GM23248 (cell line): ENCODE measurements at regions not wholly inside any gene's neighbourhood (a gene's known extent, or its start where the extent isn't known, plus 50 kb on each side); places are given as distances from the start of the nearest gene placed in this dataset.

Source experiments
- DNase-seq: peaks from one replicate; pipeline ENCODE4 v3.0.0-alpha.2; 2015
- H2AFZ ChIP-seq: fragments of 200-600 bp; sonication (generic); 2 replicates; pipeline ENCODE4 v1.6.1; 2016; ENCODE audit warnings: antibody characterized with exemption
- H3F3A ChIP-seq: fragments of 200-600 bp; sonication (generic); 2 replicates; pipeline ENCODE4 v1.6.1; 2016; ENCODE audit warnings: mild to moderate bottlenecking, antibody characterized with exemption, mixed run types; ENCODE audit not compliant: insufficient read depth
- H3K27ac ChIP-seq: fragments of 200-600 bp; sonication (generic); 2 replicates; pipeline ENCODE4 v1.5.1; 2016; ENCODE audit warnings: mild to moderate bottlenecking
- H3K27me3 ChIP-seq: fragments of 200-600 bp; sonication (generic); replicated peaks from 2 replicates; pipeline ENCODE4 v1.6.1; 2016; ENCODE audit warnings: mild to moderate bottlenecking; ENCODE audit not compliant: insufficient read depth
- H3K36me3 ChIP-seq: fragments of 200-600 bp; sonication (generic); 2 replicates; pipeline ENCODE4 v1.6.1; 2016; ENCODE audit warnings: low read depth, mild to moderate bottlenecking
- H3K4me1 ChIP-seq: fragments of 200-600 bp; sonication (generic); 2 replicates; pipeline ENCODE4 v1.6.1; 2016; ENCODE audit warnings: mild to moderate bottlenecking; ENCODE audit not compliant: insufficient read depth
- H3K4me2 ChIP-seq: fragments of 200-600 bp; sonication (generic); one replicate; pipeline ENCODE4 v1.6.1; 2016; ENCODE audit warnings: mild to moderate bottlenecking; ENCODE audit not compliant: unreplicated experiment
- H3K4me3 ChIP-seq: fragments of 200-600 bp; sonication (generic); 2 replicates; pipeline ENCODE4 v1.5.1; 2016; ENCODE audit warnings: mild to moderate bottlenecking
- H3K79me2 ChIP-seq: fragments of 200-600 bp; sonication (generic); 2 replicates; pipeline ENCODE4 v1.6.1; 2016; ENCODE audit warnings: mild to moderate bottlenecking; ENCODE audit not compliant: insufficient read depth
- H3K9ac ChIP-seq: fragments of 200-600 bp; sonication (generic); 2 replicates; pipeline ENCODE4 v1.6.1; 2016; ENCODE audit warnings: mild to moderate bottlenecking
- H3K9me2 ChIP-seq: fragments of 200-600 bp; sonication (generic); 2 replicates; pipeline ENCODE4 v1.6.1; 2016; ENCODE audit warnings: mixed run types, mild to moderate bottlenecking, moderate library complexity; ENCODE audit not compliant: insufficient read depth
- H3K9me3 ChIP-seq: fragments of 200-600 bp; sonication (generic); one replicate; pipeline ENCODE4 v1.6.1; 2017; ENCODE audit warnings: low read depth
- H4K20me1 ChIP-seq: fragments of 200-600 bp; sonication (generic); 2 replicates; pipeline ENCODE4 v1.6.0; 2016; ENCODE audit not compliant: insufficient read depth
- EZH2 ChIP-seq: fragments of 200-600 bp; sonication (generic); IDR thresholded peaks from 2 replicates; pipeline ENCODE4 v1.6.1; 2018; ENCODE audit warnings: antibody characterized with exemption, mild to moderate bottlenecking; ENCODE audit not compliant: insufficient read depth, poor library complexity, severe bottlenecking
- EZH2phosphoT487 ChIP-seq: fragments of 200-600 bp; sonication (generic); IDR thresholded peaks from 2 replicates; pipeline ENCODE4 v1.6.1; 2018; ENCODE audit warnings: antibody characterized with exemption, moderate library complexity, mild to moderate bottlenecking, low read depth; ENCODE audit not compliant: insufficient read depth
- WGBS, 2 experiments: methylation state at CpG; one replicate each; pipeline ENCODE4 v1.1.6; 2015 to 2017; ENCODE audit warnings: low lambda C conversion rate in 2 of 2, low coverage in 1 of 2; ENCODE audit errors: missing lambda C conversion rate in 2 of 2; 5-methylcytosine and 5-hydroxymethylcytosine counted together
- in situ Hi-C: fragments of 300-500 bp; cut with MboI; formaldehyde crosslinking; loops from 2 replicates; pipeline ENCODE4 v1.15.0; 2020

- Histone ChIP-seq H3F3A (no peaks in the 10 kb centered on the region), H3K36me3 (no peaks in the 10 kb centered on the region), H3K79me2 (no peaks in the 10 kb centered on the region), H3K4me2 (no peak overlapping the region), H3K27ac (no peak overlapping the region), H3K4me1 (no peaks in the 10 kb centered on the region), H3K9ac (no peak overlapping the region), H3K27me3 (no peaks in the 10 kb centered on the region; the same call in 1 of the 2 replicates), H3K9me3 (no peaks in the 10 kb centered on the region), H4K20me1 (no peaks in the 10 kb centered on the region), H3K4me3 (no peak overlapping the region), H3K9me2 (no peaks in the 10 kb centered on the region), H2AFZ (no peak overlapping the region)
- 51 to 57% methylated on average over 10 of the region's 10 CpGs for WGBS, 2 experiments
- TF ChIP-seq EZH2phosphoT487: no peak
- in situ Hi-C loops: no loop called here
- DNase-seq: no peak
Observed at GRCh38 chr4:1479454-1479853, 73.2 kb upstream of the NKX1-1 start.

GRCh38 chr4:1478766-1479355 is 72.6 kb upstream of the NKX1-1 start:
- 8% methylated on average over 8 to 10 of the region's 10 CpGs for WGBS, 2 experiments

GRCh38 chr4:1477045-1477840 is 71.0 kb upstream of the NKX1-1 start:
- DNase-seq: no peak
- TF ChIP-seq EZH2phosphoT487: no peak
- TF ChIP-seq EZH2: no peak
- Histone ChIP-seq H3K4me2 (no peak overlapping the region), H3K9ac (no peak overlapping the region), H3K27ac (no peak overlapping the region), H3K4me3 (no peak overlapping the region), H3K36me3 (no peaks in the 10 kb centered on the region), H3F3A (no peaks in the 10 kb centered on the region), H3K9me2 (no peaks in the 10 kb centered on the region), H3K79me2 (no peaks in the 10 kb centered on the region), H2AFZ (no peak overlapping the region), H3K9me3 (no peaks in the 10 kb centered on the region), H3K27me3 (peaks cover 3% of the 10 kb centered on the region), H4K20me1 (no peaks in the 10 kb centered on the region), H3K4me1 (no peaks in the 10 kb centered on the region)
- WGBS, 2 experiments: 52 to 56% methylated on average over 18 of the region's 18 CpGs
- in situ Hi-C loops: no loop called here

More at GRCh38 chr4:1478766-1479355, 72.6 kb upstream of the NKX1-1 start:
- in situ Hi-C loops: no loop called here
- no peak overlapping the region for H3K27ac ChIP-seq
- no peak overlapping the region for H3K4me3 ChIP-seq
- H3K9ac ChIP-seq: no peak overlapping the region
- DNase-seq: no peak
- no peaks in the 10 kb centered on the region for H3K36me3 ChIP-seq
- no peaks in the 10 kb centered on the region for H3K4me1 ChIP-seq
- H4K20me1 ChIP-seq: no peaks in the 10 kb centered on the region
- no peaks in the 10 kb centered on the region for H3K9me2 ChIP-seq
- H2AFZ ChIP-seq: no peak overlapping the region
- no peak for TF ChIP-seq EZH2phosphoT487
- no peak for TF ChIP-seq EZH2
- H3K79me2 ChIP-seq: no peaks in the 10 kb centered on the region
- H3K9me3 ChIP-seq: no peaks in the 10 kb centered on the region
- H3K4me2 ChIP-seq: no peak overlapping the region
- H3F3A ChIP-seq: no peaks in the 10 kb centered on the region
- no peaks in the 10 kb centered on the region; the same call in 1 of the 2 replicates for H3K27me3 ChIP-seq

- in situ Hi-C loops: no loop called here
- H3K27ac ChIP-seq: no peak overlapping the region
- H3K79me2 ChIP-seq: no peaks in the 10 kb centered on the region
- peaks cover 15% of the 10 kb centered on the region for H3K27me3 ChIP-seq
- WGBS, 2 experiments: 92 to 98% methylated on average over 2 of the region's 2 CpGs
- H3K9me2 ChIP-seq: no peaks in the 10 kb centered on the region
- H3F3A ChIP-seq: no peaks in the 10 kb centered on the region
- no peaks in the 10 kb centered on the region for H3K9me3 ChIP-seq
- H3K9ac ChIP-seq: no peak overlapping the region
- TF ChIP-seq EZH2 (no peak), EZH2phosphoT487 (no peak)
- no peak overlapping the region for H2AFZ ChIP-seq
- no peak overlapping the region for H3K4me2 ChIP-seq
- H4K20me1 ChIP-seq: no peaks in the 10 kb centered on the region
- no peaks in the 10 kb centered on the region for H3K4me1 ChIP-seq
- no peak overlapping the region for H3K4me3 ChIP-seq
- H3K36me3 ChIP-seq: no peaks in the 10 kb centered on the region
- no peak for DNase-seq
Observed at GRCh38 chr4:1476140-1476513, 69.9 kb upstream of the NKX1-1 start.
